ENCODE measurements at regions not wholly inside any gene's neighbourhood (a gene's known extent, or its start where the extent isn't known, plus 50 kb on each side); places are given as distances from the start of the nearest gene placed in this dataset.
"Not testable (repeated sequence)": the region's sequence is repeated elsewhere in the genome, so short reads cannot be mapped to it uniquely, and the experiment has no call there.

GRCh38 chr13:76822698-76823267 is 63.4 kb downstream of the KCTD12 start:
- no peak overlapping the region for H3K27ac ChIP-seq

DNA sequence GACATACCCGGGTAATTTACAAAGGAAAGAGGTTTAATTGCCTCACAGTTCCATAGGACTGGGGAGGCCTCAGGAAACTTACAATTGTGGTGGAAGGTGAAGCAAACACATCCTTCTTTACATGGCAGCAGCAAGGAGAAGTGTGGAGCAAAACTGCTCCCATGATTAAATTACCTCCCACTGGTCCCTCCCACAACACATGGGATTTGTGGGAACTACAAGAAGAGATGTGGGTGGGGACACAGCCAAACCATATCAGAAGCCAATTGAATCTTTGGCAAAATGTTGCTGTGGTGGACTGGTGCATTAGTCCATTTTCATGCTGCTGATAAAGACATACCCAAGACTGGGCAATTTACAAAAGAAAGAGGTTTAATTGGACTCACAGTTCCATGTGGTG is 65.0 kb downstream of the KCTD12 start:
- H3K4me3 ChIP-seq = not testable (repeated sequence)

More at GRCh38 chr13:76822698-76823267, 63.4 kb downstream of the KCTD12 start:
- Histone ChIP-seq H3K36me3 (no peaks in the 10 kb centered on the region), H3K9me3 (no peaks in the 10 kb centered on the region), H3K27me3 (no peaks in the 10 kb centered on the region), H3K4me3 (no peak overlapping the region), H3K4me1 (no peaks in the 10 kb centered on the region)
- TF ChIP-seq POLR2A (IDR thresholded peaks at IDR 0.05) (no peak), POLR2AphosphoS5 (IDR thresholded peaks at IDR 0.05; ENCODE audit: insufficient read depth in 1 of 2, low read depth in 1 of 2) (no peak), CTCF (IDR thresholded peaks at IDR 0.05) (no peak)
- no peak for DNase-seq (ENCODE audit: extremely low spot score in 2 of 2)
- intact Hi-C loops (cut with DNase I) = no loop called here

GRCh38 chr13:76820759-76821158 is 65.4 kb downstream of the KCTD12 start:
- no peak for TF ChIP-seq POLR2AphosphoS5 (IDR thresholded peaks at IDR 0.05; ENCODE audit: insufficient read depth in 1 of 2, low read depth in 1 of 2)
- TF ChIP-seq CTCF (IDR thresholded peaks at IDR 0.05) = no peak
- TF ChIP-seq POLR2A (IDR thresholded peaks at IDR 0.05) = no peak
- Histone ChIP-seq H3K27me3 (no peaks in the 10 kb centered on the region), H3K27ac (no peak overlapping the region), H3K4me1 (no peaks in the 10 kb centered on the region), H3K4me3 (no peak overlapping the region), H3K9me3 (no peaks in the 10 kb centered on the region), H3K36me3 (no peaks in the 10 kb centered on the region)
- intact Hi-C loops (cut with DNase I) = no loop called here
- DNase-seq (ENCODE audit: extremely low spot score in 2 of 2) = no peak

More for the DNA sequence above, 65.0 kb downstream of the KCTD12 start:
- H3K27me3 ChIP-seq; H3K27ac ChIP-seq; intact Hi-C loops (cut with DNase I); DNase-seq (ENCODE audit: extremely low spot score in 2 of 2); H3K4me1 ChIP-seq; H3K36me3 ChIP-seq; H3K9me3 ChIP-seq: not testable (repeated sequence)

GRCh38 chr13:76816394-76816793 is 69.8 kb downstream of the KCTD12 start:
- H3K4me3 ChIP-seq = no peak overlapping the region
- no peak for TF ChIP-seq CTCF (IDR thresholded peaks at IDR 0.05)
- no peak for TF ChIP-seq POLR2AphosphoS5 (IDR thresholded peaks at IDR 0.05; ENCODE audit: insufficient read depth in 1 of 2, low read depth in 1 of 2)
- TF ChIP-seq POLR2A (IDR thresholded peaks at IDR 0.05) = no peak
- H3K36me3 ChIP-seq = no peaks in the 10 kb centered on the region
- no peak overlapping the region for H3K27ac ChIP-seq
- DNase-seq (ENCODE audit: extremely low spot score in 2 of 2) = no peak
- H3K27me3 ChIP-seq = no peaks in the 10 kb centered on the region
- no peaks in the 10 kb centered on the region for H3K9me3 ChIP-seq
- intact Hi-C loops (cut with DNase I) = no loop called here
- H3K4me1 ChIP-seq = peaks cover 17% of the 10 kb centered on the region

- Histone ChIP-seq H3K27ac (no peak overlapping the region), H3K4me1 (peaks cover 17% of the 10 kb centered on the region), H3K4me3 (no peak overlapping the region), H3K36me3 (no peaks in the 10 kb centered on the region), H3K27me3 (no peaks in the 10 kb centered on the region), H3K9me3 (no peaks in the 10 kb centered on the region)
- no peak for DNase-seq (ENCODE audit: extremely low spot score in 2 of 2)
- intact Hi-C loops (cut with DNase I) = no loop called here
- TF ChIP-seq CTCF (IDR thresholded peaks at IDR 0.05) = no peak
- TF ChIP-seq POLR2AphosphoS5 (IDR thresholded peaks at IDR 0.05; ENCODE audit: insufficient read depth in 1 of 2, low read depth in 1 of 2) = no peak
- TF ChIP-seq POLR2A (IDR thresholded peaks at IDR 0.05) = no peak
These were observed 70.9 kb downstream of the KCTD12 start for GRCh38 chr13:76815344-76815743.
